ENCODE measurements at regions not wholly inside any gene's neighbourhood (a gene's known extent, or its start where the extent isn't known, plus 50 kb on each side); places are given as distances from the start of the nearest gene placed in this dataset.

GRCh38 chr22:44436736-44437135, 61.3 kb downstream of the RTL6 start (continued):
- no peak for TF ChIP-seq ZBTB4 (CRISPR knock-in tag; IDR thresholded peaks at IDR 0.05)

GRCh38 chr22:44431256-44431655, 66.8 kb downstream of the RTL6 start:
- no peaks in the 10 kb centered on the region for H3K4me1 ChIP-seq (ENCODE audit: control insufficient read depth, insufficient read depth, low read length)
- no peaks in the 10 kb centered on the region for H3K9me3 ChIP-seq (replicated peaks; ENCODE audit: control insufficient read depth, insufficient read depth, low read length)
- in situ Hi-C loops (cut with MboI) (no loop called here), intact Hi-C loops (cut with micrococcal nuclease; ENCODE audit: unreplicated experiment) (no loop called here)
- TF ChIP-seq TAF1 (IDR thresholded peaks at IDR 0.05; ENCODE audit: borderline replicate concordance, low read depth, low read length) (no peak), BCL3 (IDR thresholded peaks at IDR 0.05; ENCODE audit: borderline replicate concordance, insufficient read depth, low read depth, low read length, poor library complexity, severe bottlenecking) (no peak)
- H3K36me3 ChIP-seq (ENCODE audit: control insufficient read depth in 2 of 2, insufficient read depth in 2 of 2, low read length in 1 of 2): no peaks in the 10 kb centered on the region
- CTCF ChIA-PET: no interaction called here
- SMC1A ChIA-PET (ENCODE audit: uncharacterized antibody, unreplicated experiment): interaction anchor here (0.7 kb wide), 1 partner anchor 15 kb away, joined by 3 read pairs; no protein-coding TSS in a partner anchor
- no peak overlapping the region for H3K4me3 ChIP-seq
- DNase-seq (ENCODE audit: low read depth, low spot score) (no peak), FAIRE-seq (no peak), ATAC-seq (no peak)
- H2AFZ ChIP-seq (ENCODE audit: control insufficient read depth, low read depth, low read length): no peak overlapping the region
- WGBS (ENCODE audit: insufficient coverage, insufficient replicate concordance, low lambda C conversion rate, missing lambda C conversion rate): 0% methylated on average over 4 of the region's 4 CpGs
- RAD21 ChIA-PET (ENCODE audit: unreplicated experiment): no interaction called here
- POLR2A ChIA-PET: no interaction called here
- no peaks in the 10 kb centered on the region for H4K20me1 ChIP-seq (ENCODE audit: control insufficient read depth, insufficient read depth)
- H3K4me2 ChIP-seq (ENCODE audit: control insufficient read depth, insufficient read depth): no peak overlapping the region
- 0 out of 4 replicates have a peak, but pooled peaks cover 0 to 1% of the 10 kb centered on the region in 2 experiments for H3K27me3 ChIP-seq (replicated peaks in 1 of 2; ENCODE audit: control insufficient read depth in 2 of 2, insufficient read depth in 2 of 2, low read length in 1 of 2)
- H3K79me2 ChIP-seq (ENCODE audit: control insufficient read depth, insufficient read depth, low read length): no peaks in the 10 kb centered on the region
- H3K9ac ChIP-seq (ENCODE audit: control insufficient read depth, insufficient read depth, low read length): no peak overlapping the region
- no peak overlapping the region for H3K27ac ChIP-seq (ENCODE audit: control insufficient read depth, insufficient read depth)
- no TSS peak for BruUV-seq (replicated peaks)

Data from GM12878 (cell line).